H9 (cell line): ENCODE measurements at regions not wholly inside any gene's neighbourhood (a gene's known extent, or its start where the extent isn't known, plus 50 kb on each side); places are given as distances from the start of the nearest gene placed in this dataset.

Experiments used
- DNase-seq: peaks from one replicate; pipeline ENCODE4 v3.0.0-alpha.2; 2017
- H2AFZ ChIP-seq: one replicate; pipeline ENCODE4 v1.6.1; 2013; ENCODE audit warnings: mild to moderate bottlenecking, low read length, control low read depth, moderate library complexity
- H2AK5ac ChIP-seq: 2 replicates; pipeline ENCODE4 v1.6.1; 2013; ENCODE audit warnings: low read length, control low read depth, mixed read lengths; ENCODE audit not compliant: insufficient read length
- H2BK120ac ChIP-seq: one replicate; pipeline ENCODE4 v1.6.1; 2013; ENCODE audit warnings: low read depth, mild to moderate bottlenecking, low read length, control low read depth, inconsistent platforms; ENCODE audit not compliant: poor library complexity, severe bottlenecking
- H2BK12ac ChIP-seq: 2 replicates; pipeline ENCODE4 v1.6.1; 2013; ENCODE audit warnings: low read length, control low read depth, mixed read lengths, low read depth; ENCODE audit not compliant: insufficient read length
- H2BK15ac ChIP-seq: 2 replicates; pipeline ENCODE4 v1.6.1; 2013; ENCODE audit warnings: low read depth, low read length, control low read depth
- H2BK20ac ChIP-seq: one replicate; pipeline ENCODE4 v1.6.1; 2013; ENCODE audit warnings: low read depth, mild to moderate bottlenecking, low read length, control low read depth, inconsistent platforms; ENCODE audit not compliant: poor library complexity, severe bottlenecking
- H2BK5ac ChIP-seq: 2 replicates; pipeline ENCODE4 v1.6.1; 2013; ENCODE audit warnings: low read length, control low read depth, mixed read lengths; ENCODE audit not compliant: insufficient read length
- H3K14ac ChIP-seq: 2 replicates; pipeline ENCODE4 v1.6.1; 2013; ENCODE audit warnings: low read length, control low read depth; ENCODE audit not compliant: insufficient read depth
- H3K18ac ChIP-seq: 2 replicates; pipeline ENCODE4 v1.6.1; 2013; ENCODE audit warnings: low read depth, mild to moderate bottlenecking, mixed read lengths, low read length, control low read depth; ENCODE audit not compliant: insufficient read length
- H3K23ac ChIP-seq: 2 replicates; pipeline ENCODE4 v1.6.1; 2013; ENCODE audit warnings: low read length, control low read depth, mixed read lengths, low read depth; ENCODE audit not compliant: insufficient read length
- H3K23me2 ChIP-seq: 2 replicates; pipeline ENCODE4 v1.6.1; 2013; ENCODE audit warnings: low read depth, mild to moderate bottlenecking, mixed read lengths, low read length, control low read depth; ENCODE audit not compliant: insufficient read length, poor library complexity, severe bottlenecking
- H3K27ac ChIP-seq: 2 replicates; pipeline ENCODE4 v1.5.1; 2013; ENCODE audit warnings: low read length, control low read depth, mixed read lengths, low read depth; ENCODE audit not compliant: insufficient read length
- H3K27me3 ChIP-seq: 2 replicates; pipeline ENCODE4 v1.6.1; 2013; ENCODE audit warnings: low read length, control low read depth, inconsistent platforms; ENCODE audit not compliant: insufficient read depth
- H3K4ac ChIP-seq: 2 replicates; pipeline ENCODE4 v1.6.1; 2013; ENCODE audit warnings: low read depth, mild to moderate bottlenecking, control low read depth, inconsistent platforms, low read length, moderate library complexity
- H3K4me1 ChIP-seq: 2 replicates; pipeline ENCODE4 v1.6.1; 2013; ENCODE audit warnings: low read length, control low read depth, inconsistent platforms; ENCODE audit not compliant: insufficient read depth
- H3K4me2 ChIP-seq: 2 replicates; pipeline ENCODE4 v1.6.1; 2013; ENCODE audit warnings: low read length, control low read depth, mixed read lengths; ENCODE audit not compliant: insufficient read length, insufficient read depth
- H3K56ac ChIP-seq: 2 replicates; pipeline ENCODE4 v1.6.1; 2013; ENCODE audit warnings: low read depth, mild to moderate bottlenecking, mixed read lengths, low read length, control low read depth; ENCODE audit not compliant: insufficient read length
- H3K79me1 ChIP-seq: 2 replicates; pipeline ENCODE4 v1.6.1; 2013; ENCODE audit warnings: low read depth, mild to moderate bottlenecking, moderate library complexity, low read length, control low read depth, inconsistent platforms; ENCODE audit not compliant: insufficient read depth, poor library complexity, severe bottlenecking
- H3K79me2 ChIP-seq: 2 replicates; pipeline ENCODE4 v1.6.1; 2013; ENCODE audit warnings: low read length, control low read depth, inconsistent platforms; ENCODE audit not compliant: insufficient read depth
- H3K9ac ChIP-seq: 2 replicates; pipeline ENCODE4 v1.6.1; 2013; ENCODE audit warnings: low read length, control low read depth, mixed read lengths; ENCODE audit not compliant: insufficient read length; ENCODE audit errors: extremely low read depth
- H3K9me3 ChIP-seq: one replicate; pipeline ENCODE4 v1.6.1; 2013; ENCODE audit warnings: low read depth, low read length, inconsistent platforms; ENCODE audit not compliant: control insufficient read depth
- H3T11ph ChIP-seq: one replicate; pipeline ENCODE4 v1.6.1; 2013; ENCODE audit warnings: mild to moderate bottlenecking, low read length, control low read depth, inconsistent platforms
- H4K20me1 ChIP-seq: one replicate; pipeline ENCODE4 v1.6.1; 2013; ENCODE audit not compliant: control insufficient read depth, insufficient read length, insufficient read depth
- H4K5ac ChIP-seq: 2 replicates; pipeline ENCODE4 v1.6.1; 2013; ENCODE audit warnings: low read depth, mild to moderate bottlenecking, mixed read lengths, low read length, control low read depth; ENCODE audit not compliant: insufficient read length
- H4K8ac ChIP-seq: replicated peaks from 2 replicates; pipeline ENCODE4 v1.6.1; 2013; ENCODE audit warnings: low read length, control low read depth, mixed read lengths, low read depth; ENCODE audit not compliant: insufficient read length
- H4K91ac ChIP-seq: 2 replicates; pipeline ENCODE4 v1.6.1; 2013; ENCODE audit warnings: low read depth, mild to moderate bottlenecking, moderate library complexity, mixed read lengths, low read length, control low read depth; ENCODE audit not compliant: insufficient read length
- H3K27ac Mint-ChIP-seq, 3 experiments: 2 replicates in 2 of 3; 3 replicates in 1 of 3; pipeline ENCODE4 v1.8.0; 2020 to 2021; ENCODE audit warnings: mixed read lengths in 3 of 3, mild to moderate bottlenecking in 1 of 3, moderate library complexity in 1 of 3
- H3K27me3 Mint-ChIP-seq: 2 replicates; pipeline ENCODE4 v1.8.0; 2021; ENCODE audit warnings: low read depth, mild to moderate bottlenecking, moderate library complexity, mixed read lengths
- H3K36me3 Mint-ChIP-seq, 3 experiments: 2 replicates in 2 of 3; 3 replicates in 1 of 3; pipeline ENCODE4 v1.8.0; 2020 to 2021; ENCODE audit warnings: low read depth in 3 of 3, mixed read lengths in 3 of 3; ENCODE audit not compliant: insufficient read depth in 1 of 3
- H3K4me1 Mint-ChIP-seq, 2 experiments: 2 replicates each; pipeline ENCODE4 v1.8.0; 2020; ENCODE audit warnings: mixed read lengths in 2 of 2
- H3K4me3 Mint-ChIP-seq, 2 experiments: 2 replicates in 1 of 2; 3 replicates in 1 of 2; pipeline ENCODE4 v1.8.0; 2020 to 2021; ENCODE audit warnings: mild to moderate bottlenecking in 2 of 2, mixed read lengths in 2 of 2, moderate library complexity in 1 of 2
- H3K9me3 Mint-ChIP-seq, 2 experiments: 2 replicates in 1 of 2; 3 replicates in 1 of 2; pipeline ENCODE4 v1.8.0; 2020; ENCODE audit warnings: mild to moderate bottlenecking in 2 of 2, mixed read lengths in 2 of 2, moderate library complexity in 1 of 2
- CTCF ChIP-seq: fragments of 200-600 bp; sonication (generic); conservative IDR thresholded peaks from 3 replicates; pipeline ENCODE4 v1.8.0; 2021; ENCODE audit warnings: antibody characterized with exemption, mild to moderate bottlenecking
- WGBS: extraction: QIAGEN DNeasy Blood & Tissue Kit; methylation state at CpG from one replicate; pipeline ENCODE4 v1.1.7; 2013; ENCODE audit warnings: missing lambda C conversion rate, low lambda C conversion rate, mixed read lengths; ENCODE audit not compliant: insufficient read length; ENCODE audit errors: extremely low coverage; 5-methylcytosine and 5-hydroxymethylcytosine counted together

DNA sequence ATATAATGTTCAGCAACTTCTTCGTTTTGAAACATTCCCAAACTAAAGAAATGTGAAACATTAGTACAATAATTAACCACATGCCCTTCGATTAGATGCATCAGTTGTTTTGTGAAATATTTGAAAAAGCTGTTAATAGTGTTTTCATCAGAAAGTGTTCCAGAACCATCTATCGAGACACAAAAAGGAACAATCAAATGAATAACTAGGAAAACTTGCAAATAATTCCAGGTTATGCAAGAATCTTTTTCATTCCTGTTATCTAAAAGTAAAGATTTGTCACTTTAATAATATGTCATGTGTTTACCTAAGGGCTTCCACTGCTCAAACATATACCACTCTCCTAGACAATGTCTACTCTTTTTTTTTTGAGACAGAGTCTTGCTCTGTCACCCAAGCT, 904.2 kb upstream of the MIR17HG start:
- Histone ChIP-seq H4K5ac (no peak overlapping the region), H3K27ac (no peak overlapping the region), H2BK20ac (no peak overlapping the region), H3T11ph (no peak overlapping the region), H3K27me3 (no peaks in the 10 kb centered on the region), H3K79me2 (no peaks in the 10 kb centered on the region), H3K79me1 (no peaks in the 10 kb centered on the region), H3K23ac (no peak overlapping the region), H3K9me3 (no peaks in the 10 kb centered on the region), H3K14ac (no peak overlapping the region), H4K8ac (no peak overlapping the region), H2BK120ac (no peak overlapping the region), H3K18ac (no peak overlapping the region), H3K9ac (no peak overlapping the region), H4K20me1 (no peaks in the 10 kb centered on the region), H3K4ac (no peak overlapping the region), H2BK15ac (no peak overlapping the region), H4K91ac (no peak overlapping the region), H2BK12ac (no peak overlapping the region), H2AK5ac (no peak overlapping the region), H3K4me1 (no peaks in the 10 kb centered on the region; the same call in 1 of the 2 replicates), H3K4me2 (no peak overlapping the region), H2AFZ (no peak overlapping the region), H3K56ac (no peak overlapping the region), H3K23me2 (no peaks in the 10 kb centered on the region), H2BK5ac (no peak overlapping the region)
- H3K27me3 Mint-ChIP-seq = no peaks in the 10 kb centered on the region
- no peaks in the 10 kb centered on the region; a peak in 1 of 7 replicates for H3K36me3 Mint-ChIP-seq
- H3K27ac Mint-ChIP-seq = no peak overlapping the region
- no CpG with 5 or more reads among the region's 3 CpGs for WGBS
- peaks cover 13 to 14% of the 10 kb centered on the region in 2 experiments for H3K4me1 Mint-ChIP-seq
- no peak for DNase-seq
- no peak for TF ChIP-seq CTCF
- H3K4me3 Mint-ChIP-seq = no peak overlapping the region
- no peaks in the 10 kb centered on the region; a peak in 1 of 5 replicates for H3K9me3 Mint-ChIP-seq
